GM18861 (cell line): ENCODE measurements at regions not wholly inside any gene's neighbourhood (a gene's known extent, or its start where the extent isn't known, plus 50 kb on each side); places are given as distances from the start of the nearest gene placed in this dataset.

ENCODE experiments used
- ATAC-seq: cut with Tn5 transposase; IDR thresholded peaks from one replicate; pipeline ENCODE4 v1.9.1; 2021; ENCODE audit not compliant: unreplicated experiment

DNA sequence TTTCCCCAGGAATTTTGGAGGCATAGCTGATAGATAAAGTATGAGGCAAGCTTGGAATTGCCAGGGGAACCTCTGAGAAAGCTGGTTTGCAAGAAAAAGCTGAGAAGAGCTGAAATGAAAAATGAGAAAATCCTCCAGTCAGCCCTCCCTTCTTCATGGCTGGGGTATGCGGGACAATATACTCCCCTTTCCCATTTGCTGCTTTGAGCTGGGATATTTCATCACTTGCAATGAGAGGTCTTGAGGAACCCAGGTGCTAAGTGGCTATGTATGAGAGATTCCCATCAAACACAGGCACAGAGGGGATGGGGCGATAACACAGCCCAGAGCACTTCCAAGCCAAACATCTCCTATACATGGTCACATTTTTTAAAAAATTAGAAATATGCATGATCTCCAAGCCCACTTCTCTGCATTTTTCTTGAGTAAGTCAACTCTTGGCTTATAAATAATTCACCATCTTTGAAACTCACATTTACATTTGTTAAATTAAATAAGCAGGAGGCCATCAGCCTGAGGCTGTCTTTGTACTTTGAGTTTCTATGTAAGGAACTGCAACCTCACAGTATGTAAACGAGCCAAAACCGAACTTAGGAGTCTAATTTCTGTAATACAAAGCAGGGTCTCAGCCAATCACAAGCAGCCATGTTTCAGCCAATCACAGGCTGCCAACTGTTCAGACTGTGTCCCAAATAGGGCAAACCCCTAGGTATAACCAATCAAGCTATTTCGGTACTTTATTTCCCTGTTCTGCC, 983.6 kb upstream of the NR2F2 start:
- ATAC-seq = no peak

- no peak for ATAC-seq
These were observed 982.7 kb upstream of the NR2F2 start for GRCh38 chr15:95347837-95348236.

DNA sequence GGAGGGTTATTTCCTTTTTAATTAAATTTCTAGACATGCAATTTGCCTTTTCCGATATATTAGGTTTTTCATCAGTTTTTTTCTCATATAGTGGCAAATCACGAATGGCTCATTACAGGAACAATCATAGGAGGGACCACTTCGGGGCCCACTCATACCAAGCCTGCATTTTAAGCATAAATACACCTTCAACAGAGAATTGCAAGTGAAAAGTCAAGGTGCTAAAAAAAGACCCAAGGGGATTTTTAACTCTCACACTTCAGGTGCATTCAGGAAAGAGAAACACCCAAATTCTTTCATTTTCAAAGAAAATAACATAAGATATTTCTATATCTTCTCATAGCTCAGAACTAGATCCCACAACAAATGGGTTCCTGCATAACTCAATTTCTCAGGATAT, 979.6 kb upstream of the NR2F2 start:
- no peak for ATAC-seq

DNA sequence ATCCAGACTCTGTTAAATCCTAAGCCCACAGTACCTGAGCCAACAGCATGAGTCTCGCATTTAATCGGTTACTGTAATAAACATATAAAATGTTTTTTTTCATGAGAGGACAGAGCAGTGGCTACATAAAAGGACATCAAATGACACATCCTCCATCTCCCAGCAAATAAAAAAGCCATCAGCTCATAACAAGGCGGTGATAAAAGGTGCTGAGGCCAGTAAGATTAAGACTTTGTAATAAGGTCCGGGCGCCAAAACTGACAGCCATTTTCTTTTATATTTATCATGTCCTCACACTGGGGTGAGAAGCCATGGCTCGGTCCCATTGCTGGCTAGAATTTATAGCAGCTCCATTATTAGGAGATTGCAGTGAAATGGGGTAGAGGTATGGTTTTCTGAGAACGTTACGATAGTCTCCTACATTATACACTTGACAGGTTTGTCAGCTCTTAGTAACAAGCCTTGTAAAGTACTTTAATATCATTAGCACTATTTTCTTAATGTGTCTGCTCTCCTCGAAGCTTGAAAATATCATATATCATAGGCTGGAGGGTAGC, 977.8 kb upstream of the NR2F2 start:
- ATAC-seq = no peak

GRCh38 chr15:95353512-95353911, 977.0 kb upstream of the NR2F2 start:
- no peak for ATAC-seq

DNA sequence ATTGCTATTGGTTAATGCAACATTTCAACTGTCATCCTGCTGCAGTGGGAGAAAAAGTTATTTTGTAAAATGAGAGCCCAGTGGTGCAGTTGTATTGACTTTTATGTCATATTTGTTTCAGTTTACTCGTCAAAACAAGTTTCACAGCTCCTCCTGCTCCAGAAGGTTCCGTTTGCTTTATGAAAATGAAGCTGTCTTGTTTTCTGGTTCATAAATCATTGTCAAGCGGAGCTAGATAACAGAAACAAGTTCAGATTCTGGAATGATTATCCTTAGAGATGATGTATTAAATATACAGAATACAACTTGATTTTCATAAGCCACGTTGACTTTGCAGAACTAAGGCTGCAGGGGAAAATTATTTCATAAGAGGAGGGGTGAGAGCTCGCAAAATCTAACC, 970.5 kb upstream of the NR2F2 start:
- ATAC-seq = no peak

DNA sequence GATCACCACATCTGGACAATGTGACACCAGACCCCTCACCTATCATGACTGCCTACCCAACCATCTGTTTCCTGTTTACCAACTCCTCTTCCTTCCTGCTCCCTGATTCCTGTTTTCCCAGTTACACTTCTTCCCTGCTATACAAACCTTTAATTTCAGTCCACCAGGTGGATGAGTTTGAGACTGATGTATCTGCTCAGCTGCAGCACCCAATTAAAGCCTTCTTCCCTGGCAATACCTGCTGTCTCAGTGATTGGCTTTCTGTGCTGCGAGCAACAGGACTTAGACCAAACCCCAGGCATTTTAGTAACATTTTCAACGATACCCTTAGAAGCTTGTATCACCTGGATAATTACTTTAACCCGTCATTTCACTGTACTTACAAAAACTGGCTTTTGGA, 968.2 kb upstream of the NR2F2 start:
- no peak for ATAC-seq

- no peak for ATAC-seq
These were observed 966.9 kb upstream of the NR2F2 start for GRCh38 chr15:95363646-95364045.

DNA sequence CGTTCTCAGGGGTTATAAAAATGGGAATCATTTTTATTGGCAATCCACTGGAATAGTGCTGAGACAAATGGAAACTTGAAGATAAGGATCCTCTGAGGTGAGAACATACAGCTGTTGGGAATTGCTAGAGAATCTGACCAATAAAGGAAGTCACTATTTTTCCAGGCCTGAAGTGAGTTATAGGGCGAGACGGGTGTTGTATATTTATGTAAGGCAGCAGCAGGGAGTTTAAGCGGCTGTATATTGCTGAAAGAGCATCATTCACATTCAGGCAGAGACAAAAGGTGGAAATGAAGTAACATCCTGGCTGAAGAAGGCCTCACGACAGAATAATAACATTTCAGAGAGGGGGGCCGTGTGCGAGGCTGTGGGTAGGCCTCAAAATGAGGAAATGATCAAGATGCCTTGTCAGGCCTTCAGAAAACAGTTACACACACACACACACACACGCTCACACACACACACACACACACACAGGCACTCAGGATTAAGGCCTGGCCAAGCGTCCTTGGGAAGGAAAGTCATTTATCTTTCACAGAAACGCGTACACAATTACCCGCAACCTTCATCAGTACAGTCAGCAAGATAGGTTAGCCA, 964.9 kb upstream of the NR2F2 start:
- no peak for ATAC-seq

- no peak for ATAC-seq
These were observed 962.3 kb upstream of the NR2F2 start for GRCh38 chr15:95368191-95368590.

DNA sequence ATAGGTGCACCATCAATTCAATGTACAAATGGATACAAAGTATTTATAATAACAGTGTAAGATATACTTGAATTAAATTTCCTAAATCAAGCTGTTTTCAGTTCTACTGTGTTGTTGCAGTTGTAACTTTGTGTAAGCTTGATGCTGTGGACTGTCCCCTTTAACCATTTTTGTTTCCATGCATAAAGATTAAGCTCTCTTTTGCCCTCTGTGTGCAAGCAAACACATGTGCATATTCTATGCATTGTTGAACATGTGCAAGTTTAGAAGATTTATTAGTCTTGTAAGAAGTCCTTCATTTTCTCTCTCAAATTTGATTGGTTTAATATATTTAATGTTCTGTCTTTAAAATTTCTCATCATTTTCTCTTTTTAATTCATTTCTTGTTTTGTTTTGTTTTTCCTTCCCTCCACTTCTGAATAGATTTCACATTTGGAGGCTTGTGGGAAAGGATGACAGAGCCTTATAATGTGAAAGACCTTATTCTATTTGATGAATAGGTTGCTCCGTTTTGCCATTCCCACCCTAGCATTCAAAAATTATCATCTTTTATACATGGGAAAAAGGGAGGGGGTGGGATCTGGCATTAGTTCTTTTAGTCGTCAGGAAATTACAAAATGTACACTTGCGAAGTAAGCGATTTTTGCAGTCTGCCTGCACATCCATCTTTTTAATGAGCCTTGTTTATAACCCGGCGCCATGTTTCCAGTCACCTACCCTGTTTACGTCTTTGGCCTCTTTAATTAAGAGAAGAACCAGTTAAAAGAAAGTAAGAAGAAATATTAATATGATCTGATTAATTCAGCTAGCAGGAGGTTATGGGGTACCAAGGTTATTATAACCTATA, 961.5 kb upstream of the NR2F2 start:
- ATAC-seq = no peak

DNA sequence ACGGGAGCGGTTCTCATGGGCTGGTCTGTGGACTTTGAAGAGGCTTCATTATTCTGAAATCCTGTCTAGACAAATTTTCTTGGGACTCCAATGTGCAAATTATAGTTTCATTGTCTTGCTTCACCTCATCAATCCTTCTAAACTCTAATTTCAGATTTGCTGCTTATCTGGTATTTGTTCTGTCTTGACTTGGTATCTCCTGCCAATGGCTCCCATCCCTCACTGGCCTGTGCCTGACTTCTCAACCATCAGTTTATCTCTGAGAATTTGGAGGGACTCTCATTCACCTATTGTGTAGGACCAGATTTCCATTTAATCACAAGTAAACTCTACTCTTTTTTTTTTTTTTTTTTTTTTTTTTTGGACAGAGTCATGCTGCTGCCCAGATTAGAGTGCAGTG, 960.2 kb upstream of the NR2F2 start:
- no peak for ATAC-seq

DNA sequence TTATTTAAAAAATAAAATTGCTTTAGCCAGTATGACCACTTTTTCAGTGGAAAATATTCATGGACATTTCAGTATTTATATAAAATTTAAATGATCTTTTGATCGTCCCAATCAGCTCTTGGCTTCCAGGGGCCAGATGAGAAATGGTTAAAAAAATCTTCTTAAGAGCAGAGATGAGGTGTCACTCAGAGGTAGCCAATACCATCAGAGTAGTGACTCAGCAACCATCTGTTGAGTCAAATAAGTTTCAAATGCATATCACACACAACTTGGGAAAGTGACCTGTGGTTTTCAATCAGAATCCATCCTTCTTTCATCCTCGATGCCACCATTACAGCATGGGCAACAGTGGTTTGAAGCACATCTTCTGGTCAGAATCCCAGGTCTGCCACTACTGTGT, 958.8 kb upstream of the NR2F2 start:
- no peak for ATAC-seq

- ATAC-seq = no peak
These were observed 955.2 kb upstream of the NR2F2 start for GRCh38 chr15:95375281-95375680.

DNA sequence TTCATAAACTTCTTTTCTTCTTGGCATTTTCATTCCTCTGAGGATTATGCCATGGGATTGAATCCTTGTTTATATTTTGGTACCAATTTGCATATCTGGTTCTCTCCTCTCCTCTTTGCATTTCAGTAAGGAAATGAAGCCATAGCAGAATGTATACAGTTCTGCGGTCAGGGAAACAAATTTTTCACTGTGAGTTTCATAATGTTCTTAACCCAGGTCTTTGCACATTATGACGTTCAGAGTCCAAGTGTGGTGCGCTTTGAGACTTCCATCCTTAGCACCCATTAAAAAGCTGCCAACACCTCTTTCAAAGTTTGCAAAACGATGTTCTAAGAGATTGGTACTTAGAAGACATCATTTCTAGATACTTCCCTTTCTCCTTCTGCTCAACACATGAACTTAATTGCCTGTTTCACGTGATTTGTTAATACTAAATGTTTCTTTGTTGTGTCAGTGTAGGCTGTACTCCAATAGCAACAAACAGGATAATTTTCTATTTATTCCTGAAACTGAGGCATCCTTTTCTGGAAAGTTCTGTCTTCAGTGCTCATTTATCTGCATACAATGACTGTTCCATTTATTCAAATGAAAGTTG, 953.1 kb upstream of the NR2F2 start:
- ATAC-seq = no peak

DNA sequence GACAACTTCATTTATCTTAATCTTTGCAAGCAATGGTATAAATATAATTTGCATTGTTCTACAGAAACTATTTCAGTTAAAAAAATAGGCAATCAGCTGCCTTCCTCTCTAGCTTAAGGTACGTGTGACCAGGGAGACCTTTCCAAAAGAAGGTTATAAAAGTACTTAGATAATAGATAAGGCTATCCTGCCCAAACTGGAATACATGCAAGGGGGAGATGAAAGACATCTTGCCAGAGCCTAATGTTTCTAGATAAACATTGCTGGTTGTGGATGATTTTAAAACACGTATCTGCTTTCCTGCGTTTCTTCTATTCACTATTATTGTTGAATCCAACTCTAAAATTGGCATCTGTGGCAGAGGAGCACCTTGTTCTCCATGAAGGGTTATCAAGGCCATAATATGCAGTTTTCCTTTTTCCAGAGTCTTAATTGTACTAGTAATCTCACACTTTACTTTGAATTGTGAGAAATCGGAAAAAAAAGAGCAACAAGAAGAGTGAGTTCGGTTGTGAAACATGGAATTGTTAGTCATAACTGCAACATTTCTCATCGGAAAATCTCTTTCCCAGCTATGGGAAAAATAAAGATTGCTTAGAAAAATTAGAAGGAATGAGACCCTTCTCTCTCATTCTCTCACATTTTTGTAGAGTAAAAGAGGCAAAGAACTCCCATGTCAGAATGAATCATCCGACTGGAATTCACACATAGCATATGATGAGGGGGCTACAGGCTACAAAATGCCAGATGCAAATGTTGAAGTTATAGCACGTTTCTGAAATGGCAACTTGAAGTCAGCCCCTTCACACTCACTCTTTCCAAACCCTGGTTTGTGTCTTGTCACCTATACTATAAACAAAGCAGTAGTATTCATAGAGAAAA, 936.1 kb upstream of the NR2F2 start:
- ATAC-seq = no peak

- no peak for ATAC-seq
These were observed 930.1 kb upstream of the NR2F2 start for GRCh38 chr15:95400428-95400827.

GRCh38 chr15:95401587-95401986, 928.9 kb upstream of the NR2F2 start:
- no peak for ATAC-seq

GRCh38 chr15:95405447-95405846, 925.1 kb upstream of the NR2F2 start:
- no peak for ATAC-seq

DNA sequence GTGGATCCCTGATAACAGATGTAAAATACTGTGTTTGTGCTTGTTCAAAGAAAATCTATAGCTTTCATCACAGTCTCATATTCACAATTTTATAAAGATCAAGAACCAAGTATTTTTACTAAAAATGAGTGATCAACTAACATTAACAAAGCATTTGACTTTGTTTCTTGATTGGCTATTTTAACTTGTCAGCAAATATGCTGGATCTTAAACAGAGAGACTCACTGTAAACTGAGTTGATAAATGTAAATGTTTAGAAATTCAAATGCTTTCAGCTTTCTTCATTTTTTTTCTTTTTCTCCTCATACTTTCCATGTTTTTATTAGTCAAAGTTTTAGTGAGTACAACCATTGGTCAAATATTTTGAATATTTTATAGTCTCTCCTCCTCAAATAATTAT, 923.0 kb upstream of the NR2F2 start:
- ATAC-seq = no peak
